HUDEP-2 (cell line): ENCODE measurements at regions not wholly inside any gene's neighbourhood (a gene's known extent, or its start where the extent isn't known, plus 50 kb on each side); places are given as distances from the start of the nearest gene placed in this dataset.

Source experiments
- DNase-seq, 76 experiments: peaks; one replicate each; lab custom pipeline; 2025; ENCODE audit not compliant: unreplicated experiment in 76 of 76; lab: John Stamatoyannopoulos, UW

- DNase-seq, result peak in 21 of 76 experiments; percentile 1 to 42 (median 12)
These were observed 1201.4 kb upstream of the C9orf72 start for GRCh38 chr9:28774433-28775235.

- DNase-seq, result no peak
These were observed 1206.0 kb upstream of the C9orf72 start for GRCh38 chr9:28779243-28779642.

- DNase-seq, result no peak
These were observed 1208.2 kb upstream of the C9orf72 start for GRCh38 chr9:28781481-28781880.

- DNase-seq, result no peak
These were observed 1209.3 kb upstream of the C9orf72 start for GRCh38 chr9:28782630-28783029.

GRCh38 chr9:28792716-28793115 lies 1219.4 kb upstream of the C9orf72 start:
- no peak for DNase-seq

- DNase-seq, result no peak
These were observed 1226.6 kb upstream of the C9orf72 start for GRCh38 chr9:28799876-28800275.

GRCh38 chr9:28801144-28801799 lies 1228.0 kb upstream of the C9orf72 start:
- peak in 4 of 76 experiments; percentile 3 to 9 (median 5) for DNase-seq

- no peak for DNase-seq
These were observed 1231.9 kb upstream of the C9orf72 start for GRCh38 chr9:28805197-28805596.

GRCh38 chr9:28808042-28808441 lies 1234.8 kb upstream of the C9orf72 start:
- no peak for DNase-seq

GRCh38 chr9:28810388-28811075 lies 1237.3 kb upstream of the C9orf72 start:
- DNase-seq, result no peak

- DNase-seq, result peak in 2 of 76 experiments; percentile 6 to 7
These were observed 1247.5 kb upstream of the C9orf72 start for GRCh38 chr9:28820741-28821140.

- DNase-seq, result no peak
These were observed 1248.0 kb upstream of the C9orf72 start for GRCh38 chr9:28821240-28821639.

- no peak for DNase-seq
These were observed 1251.2 kb upstream of the C9orf72 start for GRCh38 chr9:28824432-28824963.

- no peak for DNase-seq
These were observed 1259.0 kb upstream of the C9orf72 start for GRCh38 chr9:28832168-28832770.

GRCh38 chr9:28834156-28834555 lies 1260.9 kb upstream of the C9orf72 start:
- DNase-seq, result no peak

GRCh38 chr9:28839778-28840430 lies 1266.6 kb upstream of the C9orf72 start:
- DNase-seq, result no peak

- DNase-seq, result no peak
These were observed 1268.5 kb upstream of the C9orf72 start for GRCh38 chr9:28841775-28842174.

- DNase-seq, result no peak
These were observed 1274.0 kb upstream of the C9orf72 start for GRCh38 chr9:28847331-28847730.

- no peak for DNase-seq
These were observed 1275.4 kb upstream of the C9orf72 start for GRCh38 chr9:28848671-28849070.

GRCh38 chr9:28853477-28853876 lies 1280.2 kb upstream of the C9orf72 start:
- peak in 2 of 76 experiments; percentile 2 to 17 for DNase-seq
